ENCODE measurements at regions not wholly inside any gene's neighbourhood (a gene's known extent, or its start where the extent isn't known, plus 50 kb on each side); places are given as distances from the start of the nearest gene placed in this dataset.

- no peaks in the 10 kb centered on the region for H3K36me3 Mint-ChIP-seq (ENCODE audit: low read depth)
These were observed 256.9 kb downstream of the ATXN7L3B start for GRCh38 chr12:74794522-74794921.

GRCh38 chr12:74801625-74802024, 264.0 kb downstream of the ATXN7L3B start:
- Mint-ChIP-seq H3K36me3 (ENCODE audit: low read depth) (no peaks in the 10 kb centered on the region), H3K9me3 (no peaks in the 10 kb centered on the region), H3K4me3 (no peak overlapping the region), H3K4me1 (no peaks in the 10 kb centered on the region), H3K27ac (no peak overlapping the region), H3K27me3 (no peaks in the 10 kb centered on the region)
- DNase-seq = no peak
- intact Hi-C loops (cut with micrococcal nuclease) = no loop called here

More at GRCh38 chr12:74794522-74794921, 256.9 kb downstream of the ATXN7L3B start:
- Mint-ChIP-seq H3K27me3 (no peaks in the 10 kb centered on the region), H3K27ac (no peak overlapping the region), H3K4me3 (no peak overlapping the region), H3K4me1 (no peaks in the 10 kb centered on the region), H3K9me3 (no peaks in the 10 kb centered on the region)
- intact Hi-C loops (cut with micrococcal nuclease) = no loop called here
- no peak for DNase-seq

GRCh38 chr12:74816398-74817175, 279.0 kb downstream of the ATXN7L3B start:
- Mint-ChIP-seq H3K27me3 (no peaks in the 10 kb centered on the region), H3K36me3 (ENCODE audit: low read depth) (no peaks in the 10 kb centered on the region), H3K9me3 (no peaks in the 10 kb centered on the region), H3K4me1 (no peaks in the 10 kb centered on the region), H3K4me3 (no peak overlapping the region), H3K27ac (no peak overlapping the region)
- no peak for DNase-seq
- intact Hi-C loops (cut with micrococcal nuclease) = no loop called here

- Mint-ChIP-seq H3K4me1 (no peaks in the 10 kb centered on the region), H3K36me3 (ENCODE audit: low read depth) (no peaks in the 10 kb centered on the region), H3K9me3 (no peaks in the 10 kb centered on the region), H3K4me3 (no peak overlapping the region), H3K27ac (no peak overlapping the region), H3K27me3 (no peaks in the 10 kb centered on the region)
- no peak for DNase-seq
- intact Hi-C loops (cut with micrococcal nuclease) = no loop called here
These were observed 279.9 kb downstream of the ATXN7L3B start for GRCh38 chr12:74817499-74817898.

- DNase-seq = no peak
- intact Hi-C loops (cut with micrococcal nuclease) = no loop called here
- H3K27ac Mint-ChIP-seq = no peak overlapping the region
- no peak overlapping the region for H3K4me3 Mint-ChIP-seq
- H3K36me3 Mint-ChIP-seq (ENCODE audit: low read depth) = no peaks in the 10 kb centered on the region
- H3K9me3 Mint-ChIP-seq = no peaks in the 10 kb centered on the region
- H3K4me1 Mint-ChIP-seq = no peaks in the 10 kb centered on the region
- H3K27me3 Mint-ChIP-seq = no peaks in the 10 kb centered on the region
These were observed 280.8 kb downstream of the ATXN7L3B start for GRCh38 chr12:74818412-74818811.

GRCh38 chr12:74820324-74820723, 282.7 kb downstream of the ATXN7L3B start:
- Mint-ChIP-seq H3K27me3 (no peaks in the 10 kb centered on the region), H3K4me1 (no peaks in the 10 kb centered on the region), H3K36me3 (ENCODE audit: low read depth) (no peaks in the 10 kb centered on the region), H3K4me3 (no peak overlapping the region), H3K9me3 (no peaks in the 10 kb centered on the region), H3K27ac (no peak overlapping the region)
- intact Hi-C loops (cut with micrococcal nuclease) = no loop called here
- no peak for DNase-seq

- H3K27ac Mint-ChIP-seq = no peak overlapping the region
- no peak overlapping the region for H3K4me3 Mint-ChIP-seq
- no peaks in the 10 kb centered on the region for H3K4me1 Mint-ChIP-seq
- no peaks in the 10 kb centered on the region for H3K36me3 Mint-ChIP-seq (ENCODE audit: low read depth)
- no peak for DNase-seq
- intact Hi-C loops (cut with micrococcal nuclease) = no loop called here
- no peaks in the 10 kb centered on the region for H3K27me3 Mint-ChIP-seq
- no peaks in the 10 kb centered on the region for H3K9me3 Mint-ChIP-seq
These were observed 298.9 kb downstream of the ATXN7L3B start for GRCh38 chr12:74836567-74836966.

- H3K4me1 Mint-ChIP-seq = no peaks in the 10 kb centered on the region
- no peaks in the 10 kb centered on the region for H3K9me3 Mint-ChIP-seq
- no peak for DNase-seq
- H3K27me3 Mint-ChIP-seq = no peaks in the 10 kb centered on the region
- no peak overlapping the region for H3K27ac Mint-ChIP-seq
- H3K4me3 Mint-ChIP-seq = no peak overlapping the region
- intact Hi-C loops (cut with micrococcal nuclease) = no loop called here
- H3K36me3 Mint-ChIP-seq (ENCODE audit: low read depth) = no peaks in the 10 kb centered on the region
These were observed 308.5 kb downstream of the ATXN7L3B start for GRCh38 chr12:74846116-74846515.

GRCh38 chr12:74847169-74847568, 309.5 kb downstream of the ATXN7L3B start:
- intact Hi-C loops (cut with micrococcal nuclease) = no loop called here
- H3K36me3 Mint-ChIP-seq (ENCODE audit: low read depth) = no peaks in the 10 kb centered on the region
- no peaks in the 10 kb centered on the region for H3K9me3 Mint-ChIP-seq
- DNase-seq = no peak
- H3K4me1 Mint-ChIP-seq = no peaks in the 10 kb centered on the region
- no peak overlapping the region for H3K27ac Mint-ChIP-seq
- no peak overlapping the region for H3K4me3 Mint-ChIP-seq
- H3K27me3 Mint-ChIP-seq = no peaks in the 10 kb centered on the region

- intact Hi-C loops (cut with micrococcal nuclease) = no loop called here
- H3K4me3 Mint-ChIP-seq = no peak overlapping the region
- no peaks in the 10 kb centered on the region for H3K27me3 Mint-ChIP-seq
- H3K27ac Mint-ChIP-seq = no peak overlapping the region
- no peaks in the 10 kb centered on the region for H3K36me3 Mint-ChIP-seq (ENCODE audit: low read depth)
- H3K4me1 Mint-ChIP-seq = no peaks in the 10 kb centered on the region
- H3K9me3 Mint-ChIP-seq = no peaks in the 10 kb centered on the region
- no peak for DNase-seq
These were observed 310.4 kb downstream of the ATXN7L3B start for GRCh38 chr12:74848006-74848405.

GRCh38 chr12:74849801-74850200, 312.2 kb downstream of the ATXN7L3B start:
- intact Hi-C loops (cut with micrococcal nuclease) = no loop called here
- H3K36me3 Mint-ChIP-seq (ENCODE audit: low read depth) = no peaks in the 10 kb centered on the region
- no peak for DNase-seq
- H3K4me3 Mint-ChIP-seq = no peak overlapping the region
- H3K27me3 Mint-ChIP-seq = no peaks in the 10 kb centered on the region
- no peaks in the 10 kb centered on the region for H3K9me3 Mint-ChIP-seq
- no peaks in the 10 kb centered on the region for H3K4me1 Mint-ChIP-seq
- no peak overlapping the region for H3K27ac Mint-ChIP-seq

GRCh38 chr12:74871817-74872216, 334.2 kb downstream of the ATXN7L3B start:
- H3K27me3 Mint-ChIP-seq = no peaks in the 10 kb centered on the region
- no peak overlapping the region for H3K27ac Mint-ChIP-seq
- intact Hi-C loops (cut with micrococcal nuclease) = no loop called here
- peaks cover 4% of the 10 kb centered on the region for H3K9me3 Mint-ChIP-seq
- H3K4me3 Mint-ChIP-seq = no peak overlapping the region
- H3K4me1 Mint-ChIP-seq = no peaks in the 10 kb centered on the region
- DNase-seq = no peak
- H3K36me3 Mint-ChIP-seq (ENCODE audit: low read depth) = no peaks in the 10 kb centered on the region

GRCh38 chr12:74885775-74886174, 323.9 kb downstream of the KCNC2 start:
- H3K9me3 Mint-ChIP-seq = no peaks in the 10 kb centered on the region
- no peak overlapping the region for H3K27ac Mint-ChIP-seq
- DNase-seq = no peak
- no peaks in the 10 kb centered on the region for H3K4me1 Mint-ChIP-seq
- H3K27me3 Mint-ChIP-seq = no peaks in the 10 kb centered on the region
- intact Hi-C loops (cut with micrococcal nuclease) = no loop called here
- no peaks in the 10 kb centered on the region for H3K36me3 Mint-ChIP-seq (ENCODE audit: low read depth)
- H3K4me3 Mint-ChIP-seq = no peak overlapping the region

- H3K36me3 Mint-ChIP-seq (ENCODE audit: low read depth) = no peaks in the 10 kb centered on the region
- intact Hi-C loops (cut with micrococcal nuclease) = no loop called here
- no peaks in the 10 kb centered on the region for H3K27me3 Mint-ChIP-seq
- H3K4me1 Mint-ChIP-seq = no peaks in the 10 kb centered on the region
- no peak overlapping the region for H3K4me3 Mint-ChIP-seq
- no peaks in the 10 kb centered on the region for H3K9me3 Mint-ChIP-seq
- H3K27ac Mint-ChIP-seq = no peak overlapping the region
- DNase-seq = no peak
These were observed 320.6 kb downstream of the KCNC2 start for GRCh38 chr12:74889073-74889472.

Data from activated CD4-positive, alpha-beta T cell treated with anti-CD3 and anti-CD28 coated beads, Interleukin-2, amount 10 ng/mL, durations not matched to agents 24 days and 14 days (primary cell).